ENCODE measurements at regions not wholly inside any gene's neighbourhood (a gene's known extent, or its start where the extent isn't known, plus 50 kb on each side); places are given as distances from the start of the nearest gene placed in this dataset.
"Not testable (repeated sequence)": the region's sequence is repeated elsewhere in the genome, so short reads cannot be mapped to it uniquely, and the experiment has no call there.

GRCh38 chr9:42656789-42657188 lies 473.3 kb downstream of the SPATA31A6 start:
- not testable (repeated sequence) for DNase-seq (ENCODE audit: low read depth)

DNA sequence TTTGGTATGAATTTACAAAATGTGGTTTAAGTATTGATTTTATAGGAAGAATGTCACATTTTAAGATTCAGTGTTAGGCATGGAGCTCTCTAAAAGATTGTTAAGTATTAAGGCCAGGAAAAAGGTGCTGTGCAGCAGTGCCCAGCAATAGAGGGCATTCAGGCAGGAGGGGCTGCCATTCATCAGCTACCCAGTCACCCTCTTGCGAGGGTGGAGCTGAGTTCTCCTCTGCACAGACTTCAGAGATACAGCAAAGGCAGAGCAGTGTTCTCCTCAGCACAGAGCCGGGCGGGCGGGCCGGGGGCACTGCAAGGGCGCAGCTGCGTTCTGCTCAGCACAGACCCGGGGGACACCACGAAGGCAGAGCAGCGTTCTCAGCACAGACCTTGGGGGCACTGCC lies 474.0 kb downstream of the SPATA31A6 start:
- not testable (repeated sequence) for DNase-seq (ENCODE audit: low read depth)

GRCh38 chr9:42697146-42697545 lies 513.7 kb downstream of the SPATA31A6 start:
- DNase-seq (ENCODE audit: low read depth), result not testable (repeated sequence)

DNA sequence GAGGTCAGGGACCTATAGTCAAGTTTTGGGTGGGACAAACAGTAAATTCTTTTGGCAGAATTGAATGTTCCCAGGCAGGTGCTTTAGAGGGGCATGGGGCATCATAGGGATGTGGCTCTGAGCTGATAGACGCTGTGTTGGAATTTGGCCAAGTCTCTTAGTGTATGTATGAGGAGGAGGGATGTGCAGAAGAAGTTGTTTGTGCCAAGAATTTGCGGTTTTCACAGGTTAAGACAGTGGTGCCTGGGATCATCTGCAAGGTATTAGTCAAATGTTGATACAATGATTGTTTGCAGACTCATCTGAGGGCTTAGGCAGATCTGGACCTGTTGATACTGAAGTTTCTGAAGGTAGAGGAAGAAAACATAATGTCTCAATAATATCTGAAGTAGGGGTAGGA lies 519.4 kb downstream of the SPATA31A6 start:
- not testable (repeated sequence) for DNase-seq (ENCODE audit: low read depth)

- DNase-seq (ENCODE audit: low read depth), result not testable (repeated sequence)
Measured at GRCh38 chr9:42724841-42725835, 541.7 kb downstream of the SPATA31A6 start.

DNA sequence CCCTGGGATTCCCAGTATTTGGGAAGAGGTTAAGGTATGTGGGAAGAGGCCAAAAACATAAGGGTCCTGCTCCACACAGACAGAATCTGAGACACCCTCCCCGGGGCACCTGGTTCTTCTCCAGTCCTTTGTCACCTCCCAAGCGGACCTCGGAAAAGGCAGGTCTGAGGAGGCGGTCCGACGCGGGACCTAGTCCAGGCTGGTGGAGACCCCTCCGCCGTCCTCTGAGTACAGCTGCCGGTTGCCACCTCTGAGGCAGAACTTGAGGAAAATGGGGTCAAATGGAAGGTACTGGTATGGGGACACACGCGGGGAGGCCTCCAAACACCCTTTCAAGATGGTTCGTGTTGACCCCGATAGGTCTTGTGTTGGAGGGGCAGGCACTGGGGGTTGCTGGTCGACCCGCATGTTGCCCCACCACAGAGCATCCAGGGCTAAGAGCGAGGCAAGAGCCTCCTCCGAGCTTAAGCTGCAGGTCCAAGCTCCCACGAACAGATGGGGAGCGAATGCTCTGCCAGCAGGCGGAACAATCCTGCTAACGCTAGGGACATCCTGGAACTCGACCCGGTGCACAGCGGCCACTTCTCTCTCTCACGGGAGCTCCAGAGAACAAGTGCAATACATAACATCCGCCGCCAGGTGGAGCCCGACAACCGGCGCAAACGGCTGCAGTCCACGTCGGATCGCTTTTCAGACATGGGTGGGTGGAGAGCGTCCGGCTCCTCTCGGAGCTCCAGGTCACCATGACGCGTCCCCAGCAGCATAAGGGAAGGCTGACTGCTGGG lies 559.8 kb downstream of the SPATA31A6 start:
- peak; percentile 36 for DNase-seq (ENCODE audit: low read depth)

DNA sequence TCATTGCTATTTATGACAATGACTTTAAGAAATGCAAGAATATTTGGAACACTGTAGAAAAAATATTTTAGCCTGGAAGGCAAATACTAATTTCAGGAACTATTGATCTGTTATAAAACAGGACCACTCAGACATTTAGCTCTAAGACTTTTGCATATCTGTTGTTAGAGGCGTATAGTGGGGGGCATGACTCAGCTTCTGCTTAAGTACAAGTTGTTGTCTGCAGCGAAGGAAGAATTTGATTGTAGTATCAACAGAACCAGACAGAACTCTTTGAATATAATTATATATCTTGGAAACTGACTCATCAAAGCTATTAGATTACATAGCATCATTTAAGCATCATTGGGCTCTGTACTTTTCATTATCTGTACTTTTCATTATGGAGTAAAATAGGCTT lies 573.8 kb downstream of the SPATA31A6 start:
- DNase-seq (ENCODE audit: low read depth), result not testable (repeated sequence)

DNA sequence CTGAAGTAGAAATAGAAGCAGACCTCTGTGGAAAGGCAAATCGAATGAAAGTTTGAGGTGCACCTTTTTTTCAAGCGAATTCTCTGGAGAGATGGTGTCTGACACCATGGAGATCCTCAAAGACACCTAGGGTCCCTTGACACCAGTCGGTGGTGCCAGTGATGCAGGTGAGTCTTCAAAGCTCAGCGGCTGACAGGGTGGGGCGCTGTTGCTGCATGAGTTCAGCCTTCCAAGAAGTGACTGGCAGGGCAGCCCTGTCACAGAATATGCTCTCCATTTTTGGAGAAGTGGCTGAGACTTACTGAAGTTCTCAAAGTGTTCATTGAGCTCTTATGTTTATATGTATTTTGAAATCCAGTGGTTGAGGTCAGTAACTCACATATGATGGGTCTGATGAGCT lies 575.9 kb downstream of the SPATA31A6 start:
- DNase-seq (ENCODE audit: low read depth), result not testable (repeated sequence)

GRCh38 chr9:42782201-42782600 lies 598.7 kb downstream of the SPATA31A6 start:
- not testable (repeated sequence) for DNase-seq (ENCODE audit: low read depth)

DNA sequence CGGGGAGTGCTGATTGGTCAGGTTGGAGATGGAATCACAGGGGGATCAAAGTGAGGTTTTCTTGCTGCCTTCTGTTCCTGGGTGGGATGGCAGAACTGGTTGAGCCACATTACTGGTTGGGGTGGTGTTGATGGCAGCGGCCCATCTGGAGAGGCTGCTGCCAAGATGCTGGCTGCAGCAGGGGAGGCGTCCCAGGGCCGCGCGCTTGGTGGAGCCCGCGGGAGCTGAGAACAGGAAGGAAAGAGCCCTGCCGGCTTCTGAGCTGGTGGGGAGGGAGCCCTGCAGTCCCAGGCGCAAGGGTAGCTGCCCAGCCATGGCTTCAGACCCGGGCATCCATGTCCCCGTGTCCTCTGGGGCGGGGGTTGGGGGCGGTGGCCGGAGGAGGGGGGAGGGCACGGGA lies 609.3 kb downstream of the SPATA31A6 start:
- DNase-seq (ENCODE audit: low read depth), result not testable (repeated sequence)

GRCh38 chr9:42798571-42798970 lies 615.1 kb downstream of the SPATA31A6 start:
- not testable (repeated sequence) for DNase-seq (ENCODE audit: low read depth)

DNA sequence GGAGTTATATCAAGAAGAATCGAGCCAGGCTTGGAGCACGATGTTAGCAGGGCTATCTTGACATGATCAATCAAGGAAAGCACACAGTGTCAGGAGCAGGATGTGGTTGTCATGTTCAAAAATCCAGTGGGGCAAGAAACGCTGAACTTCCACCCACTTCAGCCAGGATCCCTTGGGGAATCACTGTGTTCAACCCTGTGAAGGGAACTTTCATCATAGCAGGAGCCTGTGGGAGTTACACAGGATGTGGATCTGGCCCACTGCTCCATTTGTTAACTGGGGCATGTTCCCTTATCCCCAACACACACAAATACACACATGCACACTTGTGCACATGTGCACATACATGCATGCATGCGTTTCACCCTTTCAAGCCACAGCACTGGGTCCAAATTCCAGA lies 619.3 kb downstream of the SPATA31A6 start:
- DNase-seq (ENCODE audit: low read depth), result not testable (repeated sequence)

GRCh38 chr9:42806674-42807073 lies 623.2 kb downstream of the SPATA31A6 start:
- DNase-seq (ENCODE audit: low read depth), result not testable (repeated sequence)

DNA sequence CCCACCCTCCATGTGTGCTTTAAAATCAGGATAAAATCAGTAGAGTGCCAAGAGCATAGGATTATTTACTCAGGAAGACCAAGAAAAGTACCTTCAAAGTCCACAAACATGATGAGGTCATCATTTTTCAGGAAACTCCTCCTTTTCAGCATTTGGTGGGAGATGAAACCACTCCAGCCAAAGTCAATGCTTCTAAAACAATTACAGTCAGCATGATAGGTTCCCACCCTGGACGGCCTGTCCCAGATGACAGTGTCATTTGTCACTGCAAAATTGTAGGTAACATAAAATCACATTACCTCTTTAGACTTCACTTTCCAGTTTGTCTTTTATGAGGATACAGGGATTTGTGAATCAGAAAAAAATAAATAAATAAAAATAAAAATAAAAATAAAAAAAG lies 638.0 kb downstream of the SPATA31A6 start:
- not testable (repeated sequence) for DNase-seq (ENCODE audit: low read depth)

- DNase-seq (ENCODE audit: low read depth), result not testable (repeated sequence)
Measured at GRCh38 chr9:42848156-42848555, 664.7 kb downstream of the SPATA31A6 start.

- not testable (repeated sequence) for DNase-seq (ENCODE audit: low read depth)
Measured at GRCh38 chr9:42850896-42851693, 667.6 kb downstream of the SPATA31A6 start.

- not testable (repeated sequence) for DNase-seq (ENCODE audit: low read depth)
Measured at GRCh38 chr9:42851701-42852100, 668.2 kb downstream of the SPATA31A6 start.

DNA sequence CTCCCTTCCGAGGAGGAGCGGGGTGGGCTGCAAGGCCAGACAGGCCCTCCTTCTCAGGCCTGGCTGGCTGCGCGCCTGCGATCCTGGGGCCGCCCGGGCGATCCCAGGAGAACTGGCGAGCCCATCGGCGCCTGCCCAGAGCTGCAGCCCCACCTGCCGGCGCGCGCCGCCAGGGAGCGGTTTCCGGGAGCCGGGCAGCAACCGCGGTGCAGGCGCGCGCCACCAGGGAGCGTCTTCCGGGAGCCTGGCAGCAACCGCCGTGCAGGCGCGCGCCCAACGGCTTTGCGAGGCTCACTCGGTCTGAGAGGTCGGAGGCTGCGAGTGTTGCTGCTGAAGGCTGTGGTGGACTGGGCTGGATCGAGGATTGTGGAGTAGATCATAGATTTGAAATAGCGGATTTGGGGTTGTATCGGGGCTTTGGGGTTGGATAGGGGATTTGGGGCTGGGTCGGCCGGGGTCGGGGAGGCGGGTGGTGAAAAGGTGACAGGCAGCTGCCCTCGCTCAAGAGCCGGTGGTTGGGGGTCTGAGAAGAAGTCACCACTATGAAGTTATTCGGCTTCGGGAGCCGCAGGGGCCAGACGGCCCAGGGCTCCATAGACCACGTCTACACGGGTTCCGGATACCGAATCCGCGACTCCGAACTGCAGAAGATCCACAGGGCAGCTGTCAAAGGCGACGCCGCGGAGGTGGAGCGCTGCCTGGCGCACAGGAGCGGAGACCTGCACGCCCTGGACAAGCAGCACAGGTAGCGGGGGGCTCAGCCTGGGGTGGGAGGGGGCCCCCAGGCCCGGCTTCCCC lies 668.9 kb downstream of the SPATA31A6 start:
- DNase-seq (ENCODE audit: low read depth), result peak; percentile 3

DNA sequence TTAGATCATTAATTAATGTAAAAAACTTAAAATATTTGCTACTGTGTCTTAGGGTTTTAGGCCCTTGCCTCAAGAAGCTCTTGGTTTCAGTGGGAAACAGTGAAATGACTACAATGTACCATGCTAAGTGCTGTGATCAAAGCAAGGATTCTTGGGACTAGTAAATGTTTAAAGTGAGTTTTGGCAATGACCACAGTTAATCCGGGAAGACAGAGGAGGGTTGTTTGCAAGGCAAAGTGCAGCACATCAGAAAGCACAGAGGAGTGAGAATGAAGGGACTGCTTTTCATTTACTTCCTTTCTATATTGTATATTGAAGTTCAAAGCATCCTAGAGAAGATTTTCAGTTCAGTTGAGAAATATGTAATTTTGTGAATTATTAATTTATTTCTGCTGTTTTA lies 676.7 kb downstream of the SPATA31A6 start:
- DNase-seq (ENCODE audit: low read depth), result not testable (repeated sequence)

DNA sequence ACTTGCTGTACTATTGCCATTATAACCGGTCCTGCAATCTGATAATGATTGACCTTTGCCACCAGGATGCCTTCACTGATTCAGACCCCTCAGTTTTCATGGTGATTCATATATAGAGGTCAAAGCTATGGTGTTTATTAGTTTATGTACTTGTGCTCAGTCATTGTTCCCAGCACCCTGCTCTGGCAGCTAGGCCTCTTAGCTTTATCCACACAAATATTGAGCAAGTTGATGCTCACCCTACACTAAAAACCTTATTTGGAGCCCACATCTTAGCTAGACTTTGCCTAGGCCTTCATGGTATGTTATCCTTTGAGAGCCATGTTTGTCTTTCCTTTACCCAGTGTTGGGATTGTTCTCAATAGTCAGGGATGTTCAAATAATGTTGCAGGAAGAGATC lies 679.0 kb downstream of the SPATA31A6 start:
- DNase-seq (ENCODE audit: low read depth), result not testable (repeated sequence)
